ENCODE measurements at regions not wholly inside any gene's neighbourhood (a gene's known extent, or its start where the extent isn't known, plus 50 kb on each side); places are given as distances from the start of the nearest gene placed in this dataset.

- TF ChIP-seq, protein P1, sequence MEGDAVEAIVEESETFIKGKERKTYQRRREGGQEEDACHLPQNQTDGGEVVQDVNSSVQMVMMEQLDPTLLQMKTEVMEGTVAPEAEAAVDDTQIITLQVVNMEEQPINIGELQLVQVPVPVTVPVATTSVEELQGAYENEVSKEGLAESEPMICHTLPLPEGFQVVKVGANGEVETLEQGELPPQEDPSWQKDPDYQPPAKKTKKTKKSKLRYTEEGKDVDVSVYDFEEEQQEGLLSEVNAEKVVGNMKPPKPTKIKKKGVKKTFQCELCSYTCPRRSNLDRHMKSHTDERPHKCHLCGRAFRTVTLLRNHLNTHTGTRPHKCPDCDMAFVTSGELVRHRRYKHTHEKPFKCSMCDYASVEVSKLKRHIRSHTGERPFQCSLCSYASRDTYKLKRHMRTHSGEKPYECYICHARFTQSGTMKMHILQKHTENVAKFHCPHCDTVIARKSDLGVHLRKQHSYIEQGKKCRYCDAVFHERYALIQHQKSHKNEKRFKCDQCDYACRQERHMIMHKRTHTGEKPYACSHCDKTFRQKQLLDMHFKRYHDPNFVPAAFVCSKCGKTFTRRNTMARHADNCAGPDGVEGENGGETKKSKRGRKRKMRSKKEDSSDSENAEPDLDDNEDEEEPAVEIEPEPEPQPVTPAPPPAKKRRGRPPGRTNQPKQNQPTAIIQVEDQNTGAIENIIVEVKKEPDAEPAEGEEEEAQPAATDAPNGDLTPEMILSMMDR (conservative IDR thresholded peaks at IDR 0.05), result no peak
- no peak for TF ChIP-seq ZFX (IDR thresholded peaks at IDR 0.05)
Measured at GRCh38 chr2:42881732-42882131, 89.3 kb upstream of the HAAO start.
